ENCODE measurements at regions not wholly inside any gene's neighbourhood (a gene's known extent, or its start where the extent isn't known, plus 50 kb on each side); places are given as distances from the start of the nearest gene placed in this dataset.

DNA sequence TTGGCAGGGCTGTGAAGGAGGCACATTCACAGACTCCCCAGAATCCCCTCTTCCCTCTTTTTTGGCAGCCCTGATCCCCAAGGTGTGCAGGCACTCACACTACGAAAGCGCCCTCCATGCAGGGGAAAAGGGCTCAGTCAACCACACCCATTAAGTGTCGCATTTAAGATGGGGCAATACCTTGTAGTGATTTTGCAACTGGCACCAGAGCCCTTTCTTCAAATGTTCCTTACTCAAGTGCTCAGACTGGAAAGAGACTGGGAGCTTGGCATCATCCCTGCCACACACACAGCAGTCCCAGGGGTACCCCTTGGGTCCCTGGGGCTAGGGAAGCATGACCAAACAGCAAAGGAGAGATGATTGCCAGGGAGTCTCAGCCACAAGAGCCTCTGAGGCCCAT, 190.1 kb downstream of the HAUS1 start:
- Histone ChIP-seq H2BK12ac (ENCODE audit: low read depth, low read length) (peak overlapping the region; percentile 30; the same call in 1 of the 2 replicates), H4K20me1 (replicated peaks in 1 of 2; ENCODE audit: control insufficient read depth in 1 of 2, insufficient read depth in 2 of 2, low read length in 2 of 2) (no peaks in the 10 kb centered on the region), H3K23ac (ENCODE audit: insufficient read length) (no peak overlapping the region), H2BK120ac (replicated peaks; ENCODE audit: low read depth, low read length) (no peak overlapping the region), H3K79me2 (ENCODE audit: control insufficient read depth in 1 of 2, insufficient read depth in 2 of 2, low read length in 2 of 2) (no peaks in the 10 kb centered on the region), H3K18ac (ENCODE audit: extremely low read depth, low read length) (peak overlapping the region; percentile 3; the same call in 1 of the 2 replicates), H3K27me3 (replicated peaks in 1 of 4; ENCODE audit: control insufficient read depth in 3 of 4, extremely low read depth in 1 of 4, insufficient read depth in 3 of 4, low read length in 3 of 4) (no peaks in the 10 kb centered on the region), H3K4ac (replicated peaks; ENCODE audit: insufficient read length, low read depth, low read length) (peak overlapping the region; percentile 33), H2BK15ac (ENCODE audit: low read length) (no peak overlapping the region), H3K23me2 (ENCODE audit: low read depth, low read length) (no peaks in the 10 kb centered on the region; the same call in 1 of the 2 replicates), H3K9me3 (ENCODE audit: insufficient read depth in 2 of 2, low read depth in 1 of 2, low read length in 1 of 2) (no peaks in the 10 kb centered on the region), H4K8ac (ENCODE audit: extremely low read depth, insufficient read depth, low read length) (no peak overlapping the region; the same call in 1 of the 2 replicates), H3K9ac (replicated peaks in 1 of 4; ENCODE audit: extremely low read depth in 1 of 4, low read depth in 3 of 4, low read length in 3 of 4) (no peak overlapping the region), H4K5ac (ENCODE audit: insufficient read length, low read depth, low read length) (no peak overlapping the region), H2AFZ (ENCODE audit: low read length) (0 out of 2 replicates have a peak overlapping the region, but pooled peaks have one; percentile 45), H2BK5ac (ENCODE audit: low read depth, low read length) (peak overlapping the region; percentile 45; the same call in 1 of the 2 replicates), H2BK20ac (ENCODE audit: low read length) (no peak overlapping the region), H3K27ac (ENCODE audit: low read depth, low read length) (no peak overlapping the region), H3K36me3 (ENCODE audit: control insufficient read depth in 2 of 4, insufficient read depth in 4 of 4, low read length in 3 of 4) (no peaks in the 10 kb centered on the region), H3K14ac (ENCODE audit: insufficient read length) (no peak overlapping the region), H3K56ac (replicated peaks; ENCODE audit: insufficient read length, low read depth, low read length) (no peak overlapping the region), H3K4me3 (ENCODE audit: extremely low read depth in 1 of 4, insufficient read depth in 2 of 4, low read depth in 3 of 4, low read length in 4 of 4) (no peak overlapping the region), H3K4me2 (ENCODE audit: insufficient read depth in 1 of 2, low read depth in 2 of 2, low read length in 2 of 2) (no peak overlapping the region), H4K91ac (replicated peaks; ENCODE audit: insufficient read length, low read length) (no peak overlapping the region), H3K4me1 (replicated peaks in 1 of 4; ENCODE audit: control insufficient read depth in 3 of 4, insufficient read depth in 4 of 4, low read length in 3 of 4) (peaks cover 5 to 10% (median 9%) of the 10 kb centered on the region in 4 experiments), H3K79me1 (ENCODE audit: low read depth, low read length) (no peaks in the 10 kb centered on the region), H2AK5ac (ENCODE audit: low read depth, low read length) (no peak overlapping the region)
- 67% methylated on average over 3 of the region's 3 CpGs; no CpG with 5 or more reads in 1 of the 2 experiments for WGBS, 2 experiments (ENCODE audit: extremely low coverage in 1 of 2, insufficient coverage in 1 of 2, insufficient read length in 1 of 2, insufficient replicate concordance in 2 of 2, low coverage in 1 of 2, low lambda C conversion rate in 2 of 2, missing lambda C conversion rate in 1 of 2)
- no peak for FAIRE-seq
- TF ChIP-seq RXRA (IDR thresholded peaks at IDR 0.05; ENCODE audit: insufficient read depth, low read depth, low read length) (no peak), BCL11A (IDR thresholded peaks at IDR 0.05; ENCODE audit: low read depth in 2 of 2, low read length in 2 of 2) (no peak), TBP (IDR thresholded peaks at IDR 0.05; ENCODE audit: low read depth, low read length) (no peak), CEBPB (IDR thresholded peaks at IDR 0.05; ENCODE audit: low read depth, low read length) (peak; percentile 62), SIN3A (conservative IDR thresholded peaks at IDR 0.05 in 1 of 2, IDR thresholded peaks at IDR 0.05 in 1 of 2; ENCODE audit: low read depth in 1 of 2, low read length in 2 of 2) (no peak)
- TF ChIP-seq, protein P1, sequence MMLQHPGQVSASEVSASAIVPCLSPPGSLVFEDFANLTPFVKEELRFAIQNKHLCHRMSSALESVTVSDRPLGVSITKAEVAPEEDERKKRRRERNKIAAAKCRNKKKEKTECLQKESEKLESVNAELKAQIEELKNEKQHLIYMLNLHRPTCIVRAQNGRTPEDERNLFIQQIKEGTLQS (IDR thresholded peaks at IDR 0.05; ENCODE audit: insufficient read depth, low read depth, low read length) = no peak
- DNase-seq (ENCODE audit: low read depth in 1 of 2, low spot score in 2 of 2) = no peak
- CTCF ChIA-PET (ENCODE audit: partially characterized antibody) = interaction anchor here (0.6 to 4.9 kb wide), 7 partner anchors 12 to 364 kb away, joined by 3 to 46 read pairs (median 3); a partner anchor contains a TSS
- POLR2A ChIA-PET (ENCODE audit: partially characterized antibody) = interaction anchor here (1.4 kb wide), 2 partner anchors 11 to 41 kb away, joined by 5 to 9 read pairs; no protein-coding TSS in a partner anchor

Measured in H1 (cell line).